IPS-18a (cell line): ENCODE measurements at regions not wholly inside any gene's neighbourhood (a gene's known extent, or its start where the extent isn't known, plus 50 kb on each side); places are given as distances from the start of the nearest gene placed in this dataset.

Source experiments
- H3K27ac ChIP-seq: one replicate; pipeline ENCODE4 v1.5.1; 2013; ENCODE audit warnings: low read length
- H3K27me3 ChIP-seq: one replicate; pipeline ENCODE4 v1.6.1; 2013; ENCODE audit warnings: mild to moderate bottlenecking, low read length; ENCODE audit not compliant: control insufficient read depth, insufficient read depth
- H3K36me3 ChIP-seq: one replicate; pipeline ENCODE4 v1.6.1; 2013; ENCODE audit warnings: low read depth, low read length; ENCODE audit not compliant: control insufficient read depth
- H3K4me1 ChIP-seq: one replicate; pipeline ENCODE4 v1.6.1; 2013; ENCODE audit warnings: low read depth, low read length; ENCODE audit not compliant: control insufficient read depth
- H3K4me3 ChIP-seq: one replicate; pipeline ENCODE4 v1.5.1; 2013; ENCODE audit warnings: low read length
- H3K9ac ChIP-seq: one replicate; pipeline ENCODE4 v1.6.1; 2013; ENCODE audit warnings: mild to moderate bottlenecking, low read length, moderate library complexity
- H3K9me3 ChIP-seq: one replicate; pipeline ENCODE4 v1.6.1; 2013; ENCODE audit warnings: low read depth, low read length; ENCODE audit not compliant: control insufficient read depth

- Histone ChIP-seq H3K9me3 (no peaks in the 10 kb centered on the region), H3K4me3 (no peak overlapping the region), H3K27me3 (no peaks in the 10 kb centered on the region), H3K36me3 (no peaks in the 10 kb centered on the region), H3K9ac (no peak overlapping the region), H3K4me1 (peaks cover 46% of the 10 kb centered on the region), H3K27ac (peak overlapping the region; percentile 5)
Measured at GRCh38 chrX:110964786-110965185, 131.2 kb upstream of the PAK3 start.

GRCh38 chrX:110962451-110962850 is 133.5 kb upstream of the PAK3 start:
- Histone ChIP-seq H3K9ac (no peak overlapping the region), H3K9me3 (no peaks in the 10 kb centered on the region), H3K4me1 (peaks cover 45% of the 10 kb centered on the region), H3K4me3 (no peak overlapping the region), H3K36me3 (no peaks in the 10 kb centered on the region), H3K27ac (no peak overlapping the region), H3K27me3 (no peaks in the 10 kb centered on the region)

DNA sequence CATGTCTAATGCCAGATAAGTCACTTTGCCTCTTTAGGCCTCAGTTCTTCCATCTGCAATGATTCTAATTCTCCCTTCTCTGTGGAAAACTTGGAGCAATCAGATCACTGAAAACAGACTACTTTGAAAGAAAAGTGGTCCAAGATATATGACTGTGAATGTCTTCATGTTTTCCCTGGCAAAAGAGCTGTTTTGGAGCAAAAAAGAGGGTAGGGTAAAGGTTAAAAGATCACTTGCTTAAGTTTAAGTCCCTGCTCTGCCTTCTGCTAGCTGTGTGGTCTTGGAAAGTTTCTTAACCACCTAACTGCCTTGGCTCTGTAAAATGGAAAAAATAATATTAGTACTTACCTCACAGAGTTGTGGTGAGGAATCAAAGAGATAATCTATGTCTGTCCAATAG is 140.3 kb upstream of the PAK3 start:
- H3K27me3 ChIP-seq = no peaks in the 10 kb centered on the region
- H3K36me3 ChIP-seq = no peaks in the 10 kb centered on the region
- H3K27ac ChIP-seq = no peak overlapping the region
- H3K9me3 ChIP-seq = no peaks in the 10 kb centered on the region
- no peak overlapping the region for H3K4me3 ChIP-seq
- H3K9ac ChIP-seq = no peak overlapping the region
- peaks cover 4% of the 10 kb centered on the region for H3K4me1 ChIP-seq

DNA sequence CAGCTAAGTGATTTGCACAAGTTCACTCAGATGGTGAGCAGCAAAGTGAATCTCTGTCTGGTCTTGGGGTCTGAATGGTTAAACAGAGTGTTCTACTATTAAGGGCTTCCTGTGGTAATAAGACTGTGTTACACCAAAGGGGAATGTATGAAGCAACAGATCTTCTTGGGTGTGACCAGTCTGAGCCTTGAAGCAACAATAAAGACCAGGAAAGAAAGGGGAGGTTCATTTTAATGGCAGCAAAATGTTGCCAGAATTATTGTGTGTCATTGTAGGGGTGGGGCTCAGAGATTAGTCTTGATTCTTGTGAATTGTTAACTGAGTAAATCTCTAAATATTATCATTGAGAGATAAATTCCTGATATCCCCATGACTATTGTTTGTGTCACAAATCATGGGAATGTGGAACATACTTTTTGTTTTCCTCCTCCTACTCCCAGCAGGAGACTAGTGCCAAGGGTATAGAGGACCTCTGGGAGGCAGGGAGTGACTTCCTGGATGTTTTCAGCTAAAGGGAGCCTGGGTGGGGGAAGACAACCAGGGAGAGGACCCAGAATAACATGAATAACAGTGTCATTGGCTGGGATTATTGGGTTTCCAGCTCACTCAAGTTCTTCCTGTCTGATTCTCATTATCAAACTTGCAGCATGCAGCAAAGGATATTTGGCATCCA is 141.4 kb upstream of the PAK3 start:
- no peaks in the 10 kb centered on the region for H3K9me3 ChIP-seq
- H3K27ac ChIP-seq = no peak overlapping the region
- no peak overlapping the region for H3K9ac ChIP-seq
- no peak overlapping the region for H3K4me3 ChIP-seq
- no peaks in the 10 kb centered on the region for H3K36me3 ChIP-seq
- H3K4me1 ChIP-seq = peaks cover 4% of the 10 kb centered on the region
- no peaks in the 10 kb centered on the region for H3K27me3 ChIP-seq

- Histone ChIP-seq H3K36me3 (no peaks in the 10 kb centered on the region), H3K4me1 (peaks cover 4% of the 10 kb centered on the region), H3K27ac (no peak overlapping the region), H3K4me3 (no peak overlapping the region), H3K27me3 (no peaks in the 10 kb centered on the region), H3K9me3 (no peaks in the 10 kb centered on the region), H3K9ac (no peak overlapping the region)
Measured at GRCh38 chrX:110951472-110952269, 144.3 kb upstream of the PAK3 start.

DNA sequence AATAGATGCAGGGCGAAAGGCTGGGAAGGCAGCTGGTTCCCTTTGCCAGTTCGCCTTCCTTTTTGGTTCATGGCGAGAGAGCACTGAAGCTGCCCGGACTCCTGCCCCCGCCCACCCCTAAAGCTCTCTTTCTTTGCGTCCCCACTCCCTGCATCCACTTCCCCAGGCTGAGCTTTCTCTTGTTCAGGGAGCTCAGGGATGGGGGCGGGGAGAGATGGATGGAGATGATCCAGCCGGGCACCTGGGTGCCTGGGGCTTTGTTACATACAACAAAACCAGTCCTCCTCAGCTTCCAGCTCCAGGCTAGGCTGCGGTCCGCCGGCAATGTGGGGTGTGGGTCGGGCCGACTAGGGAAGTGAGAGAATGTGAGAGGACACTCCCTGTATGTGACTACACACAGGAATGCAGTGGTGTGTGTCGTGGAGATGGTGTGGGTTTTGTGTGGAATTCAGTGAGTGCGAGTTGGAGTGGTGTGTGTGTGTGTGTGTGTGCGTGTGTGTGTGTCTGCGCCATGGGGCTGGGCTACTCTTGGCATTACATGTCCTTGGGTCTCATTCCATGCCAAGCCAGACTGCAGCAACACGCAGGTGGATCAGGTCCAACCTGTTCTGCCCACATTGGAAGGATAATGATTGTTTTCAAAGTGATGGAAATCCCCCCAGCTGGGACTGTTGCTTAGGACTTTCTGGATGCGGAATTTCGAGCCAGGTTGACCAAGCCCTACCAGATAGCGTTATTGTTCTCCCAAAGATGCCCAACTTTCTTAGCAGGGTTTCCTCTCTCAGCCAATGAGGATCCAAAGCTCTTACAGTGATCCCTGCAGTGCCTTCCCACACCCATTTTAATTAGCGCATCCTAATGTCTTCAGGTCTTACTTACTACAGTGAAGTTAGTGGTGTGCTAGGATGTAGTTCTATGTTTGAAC is 149.4 kb upstream of the CHRDL1 start:
- Histone ChIP-seq H3K36me3 (no peaks in the 10 kb centered on the region), H3K4me1 (peaks cover 7% of the 10 kb centered on the region), H3K9me3 (no peaks in the 10 kb centered on the region), H3K27ac (no peak overlapping the region), H3K9ac (peak overlapping the region; percentile 61), H3K4me3 (peak overlapping the region; percentile 88), H3K27me3 (peaks cover 20% of the 10 kb centered on the region)

DNA sequence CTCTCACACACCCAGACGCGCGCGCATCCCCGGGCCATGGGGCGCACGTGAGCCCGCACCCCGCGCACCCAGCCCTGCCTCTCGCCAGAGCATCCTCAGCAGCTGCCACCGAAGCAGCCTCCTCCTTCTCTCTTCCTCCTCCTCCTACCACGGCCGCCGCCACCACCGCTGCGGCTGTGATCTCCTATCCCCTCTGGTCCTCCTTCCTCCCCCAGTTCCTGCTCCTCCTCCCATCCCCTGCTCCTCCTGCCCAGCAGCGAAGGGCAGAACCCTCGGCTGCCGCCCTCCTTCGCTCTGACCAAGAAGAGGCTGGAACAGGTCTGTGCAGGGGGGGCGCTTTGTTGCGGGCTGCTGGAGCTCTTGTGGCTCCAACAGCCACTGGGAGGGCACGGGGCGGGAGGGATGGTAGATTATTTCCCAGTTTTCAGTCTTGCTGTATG is 148.7 kb upstream of the CHRDL1 start:
- peak overlapping the region; percentile 61 for H3K9ac ChIP-seq

DNA sequence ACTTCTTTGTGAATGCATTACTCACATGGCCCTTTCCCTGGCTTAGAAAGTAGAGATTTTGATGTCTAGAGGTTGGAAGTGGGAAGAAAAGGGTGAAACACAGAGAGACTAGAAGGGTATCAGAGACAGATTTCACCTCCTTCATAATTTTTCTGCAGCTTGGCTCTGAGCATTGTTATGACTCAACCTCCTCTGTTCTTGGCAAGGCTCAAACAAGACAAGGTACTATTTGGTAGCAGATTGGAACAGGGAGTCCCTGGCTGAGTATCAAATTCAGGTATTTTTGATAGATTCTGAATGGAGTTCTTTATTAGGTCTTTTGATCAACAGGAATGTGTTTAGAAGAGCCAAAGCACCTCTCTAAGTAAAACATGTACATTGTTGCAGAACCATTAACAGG is 146.3 kb upstream of the CHRDL1 start:
- Histone ChIP-seq H3K27ac (no peak overlapping the region), H3K9me3 (no peaks in the 10 kb centered on the region), H3K27me3 (peaks cover 20% of the 10 kb centered on the region), H3K9ac (no peak overlapping the region), H3K4me1 (peaks cover 7% of the 10 kb centered on the region), H3K4me3 (no peak overlapping the region), H3K36me3 (no peaks in the 10 kb centered on the region)

More for the DNA sequence above, 148.7 kb upstream of the CHRDL1 start:
- peak overlapping the region; percentile 88 for H3K4me3 ChIP-seq
- H3K9me3 ChIP-seq = no peaks in the 10 kb centered on the region
- peaks cover 7% of the 10 kb centered on the region for H3K4me1 ChIP-seq
- H3K27ac ChIP-seq = no peak overlapping the region
- H3K27me3 ChIP-seq = peaks cover 20% of the 10 kb centered on the region
- no peaks in the 10 kb centered on the region for H3K36me3 ChIP-seq

GRCh38 chrX:110938977-110939732 is 143.5 kb upstream of the CHRDL1 start:
- Histone ChIP-seq H3K27ac (no peak overlapping the region), H3K36me3 (no peaks in the 10 kb centered on the region), H3K9me3 (no peaks in the 10 kb centered on the region), H3K4me1 (no peaks in the 10 kb centered on the region), H3K9ac (no peak overlapping the region), H3K27me3 (peaks cover 14% of the 10 kb centered on the region), H3K4me3 (no peak overlapping the region)

DNA sequence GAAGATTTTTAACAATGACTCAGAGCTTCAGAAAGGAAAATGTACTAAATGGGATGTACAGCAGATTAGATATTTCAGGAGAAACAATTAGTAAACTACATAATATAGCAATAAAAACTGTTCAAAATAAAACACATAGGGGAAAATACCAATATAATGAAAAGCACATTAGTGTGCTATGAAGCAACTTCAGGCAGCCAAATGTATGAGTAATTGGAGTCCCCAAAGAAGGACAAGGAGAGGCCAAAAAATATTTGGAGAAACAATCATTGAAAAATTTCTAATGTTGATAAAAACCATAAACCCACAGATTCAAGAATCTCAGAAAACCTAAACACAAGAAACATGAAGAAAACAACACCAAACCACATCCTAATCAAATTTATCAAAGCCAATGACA is 129.3 kb upstream of the CHRDL1 start:
- no peak overlapping the region for H3K27ac ChIP-seq
- no peaks in the 10 kb centered on the region for H3K4me1 ChIP-seq
- no peak overlapping the region for H3K9ac ChIP-seq
- H3K36me3 ChIP-seq = no peaks in the 10 kb centered on the region
- no peaks in the 10 kb centered on the region for H3K27me3 ChIP-seq
- H3K9me3 ChIP-seq = no peaks in the 10 kb centered on the region
- no peak overlapping the region for H3K4me3 ChIP-seq

GRCh38 chrX:110920991-110921390 is 125.4 kb upstream of the CHRDL1 start:
- Histone ChIP-seq H3K27ac (no peak overlapping the region), H3K27me3 (no peaks in the 10 kb centered on the region), H3K4me1 (no peaks in the 10 kb centered on the region), H3K4me3 (no peak overlapping the region), H3K9ac (no peak overlapping the region), H3K9me3 (no peaks in the 10 kb centered on the region), H3K36me3 (no peaks in the 10 kb centered on the region)
